Fibroblast of the aortic adventitia (primary cell): ENCODE measurements at regions not wholly inside any gene's neighbourhood (a gene's known extent, or its start where the extent isn't known, plus 50 kb on each side); places are given as distances from the start of the nearest gene placed in this dataset.

Source experiments
- DNase-seq: peaks from one replicate; pipeline ENCODE4 v3.0.0-alpha.2; 2010; ENCODE audit warnings: low read depth
- H3K4me3 ChIP-seq: 2 replicates; pipeline ENCODE4 v1.5.1; 2011; ENCODE audit warnings: low read depth, mild to moderate bottlenecking, control low read depth, low read length, moderate library complexity
- CTCF ChIP-seq: IDR thresholded peaks from 2 replicates; pipeline ENCODE4 v1.5.1; 2011; ENCODE audit warnings: mild to moderate bottlenecking, low read length, control low read depth, inconsistent platforms; ENCODE audit not compliant: insufficient read depth

GRCh38 chr6:45772886-45773495 lies 242.7 kb downstream of the CLIC5 start:
- no peak for DNase-seq
- no peak overlapping the region for H3K4me3 ChIP-seq
- no peak for TF ChIP-seq CTCF

- TF ChIP-seq CTCF: no peak
- H3K4me3 ChIP-seq: no peak overlapping the region
- no peak for DNase-seq
These were observed 243.6 kb downstream of the CLIC5 start for GRCh38 chr6:45772051-45772450.

- H3K4me3 ChIP-seq: no peak overlapping the region
- no peak for DNase-seq
- TF ChIP-seq CTCF: no peak
These were observed 252.4 kb downstream of the CLIC5 start for GRCh38 chr6:45763281-45763680.

- TF ChIP-seq CTCF: no peak
- DNase-seq: peak; percentile 39
- no peak overlapping the region for H3K4me3 ChIP-seq
These were observed 256.2 kb downstream of the CLIC5 start for GRCh38 chr6:45759472-45759810.

GRCh38 chr6:45758787-45759471 lies 256.7 kb downstream of the CLIC5 start:
- DNase-seq: no peak
- TF ChIP-seq CTCF: no peak
- H3K4me3 ChIP-seq: no peak overlapping the region

- no peak for TF ChIP-seq CTCF
- peak; percentile 55 for DNase-seq
- H3K4me3 ChIP-seq: no peak overlapping the region
These were observed 258.1 kb downstream of the CLIC5 start for GRCh38 chr6:45757443-45758130.
